Gastrocnemius medialis (tissue), 4 donors: ENCODE measurements at regions not wholly inside any gene's neighbourhood (a gene's known extent, or its start where the extent isn't known, plus 50 kb on each side); places are given as distances from the start of the nearest gene placed in this dataset.

Experiments
- ATAC-seq, 2 donors: fragments of 150-250 bp; one replicate each; pipeline ENCODE4 v1.9.1; 2016
- DNase-seq, 2 donors: peaks; one replicate each; pipeline ENCODE4 v3.0.0-alpha.2; 2019
- H3K27ac ChIP-seq, 4 donors: fragments of 200-600 bp; sonication (generic); 1 replicate in 1 of 4; 2 replicates in 3 of 4; pipeline ENCODE4 v1.5.1; 2016 to 2018; ENCODE audit warnings: mild to moderate bottlenecking in 2 of 4, moderate library complexity in 1 of 4
- H3K27me3 ChIP-seq, 3 donors: fragments of 200-600 bp; sonication (generic) in 2 of 3; 1 replicate in 1 of 3; 2 replicates in 2 of 3; pipeline versions ENCODE4 v1.5.1 to v1.6.0; 2016 to 2019; ENCODE audit warnings: mild to moderate bottlenecking in 1 of 3, moderate library complexity in 1 of 3
- H3K36me3 ChIP-seq, 2 donors: fragments of 200-600 bp; sonication (generic) in 1 of 2; one replicate each; pipeline ENCODE4 v1.5.1; 2017 to 2018
- H3K4me1 ChIP-seq, 2 donors: fragments of 200-600 bp; sonication (generic) in 1 of 2; one replicate each; pipeline ENCODE4 v1.5.1; 2016 to 2017; ENCODE audit warnings: mild to moderate bottlenecking in 2 of 2
- H3K4me3 ChIP-seq, 4 donors: fragments of 200-600 bp; sonication (generic) in 3 of 4; 1 replicate in 1 of 4; 2 replicates in 3 of 4; pipeline ENCODE4 v1.5.1; 2016 to 2019; ENCODE audit warnings: mild to moderate bottlenecking in 2 of 4
- H3K9me3 ChIP-seq, 3 donors: fragments of 200-600 bp; sonication (generic) in 2 of 3; 1 replicate in 1 of 3; 2 replicates in 2 of 3; pipeline ENCODE4 v1.5.1; 2016 to 2019
- CTCF ChIP-seq, 5 experiments: fragments of 450-650 bp in 3 of 5; fragments of 200-600 bp in 2 of 5; sonication (generic) in 2 of 5; IDR thresholded peaks in 4 of 5; conservative IDR thresholded peaks in 1 of 5; 1 replicate in 4 of 5; 2 replicates in 1 of 5; pipeline ENCODE4 v1.5.1; 2016 to 2019; ENCODE audit warnings: antibody characterized with exemption in 5 of 5, mild to moderate bottlenecking in 3 of 5, moderate library complexity in 3 of 5
- POLR2A ChIP-seq, 2 donors: fragments of 450-650 bp; IDR thresholded peaks; one replicate each; pipeline ENCODE4 v1.6.1; 2017; ENCODE audit warnings: antibody characterized with exemption in 2 of 2, mild to moderate bottlenecking in 2 of 2, moderate library complexity in 2 of 2
- in situ Hi-C, 4 donors: fragments of 200-750 bp; cut with MboI; loops; one replicate each; pipeline versions ENCODE4 v1.15.0 to v1.8.0; 2017; ENCODE audit warnings: low sequenced_read_pairs in 4 of 4
- intact Hi-C: fragments of 100-400 bp; cut with DNase I; formaldehyde crosslinking; loops from one replicate; pipeline ENCODE4 v1.15.1; 2023; ENCODE audit warnings: low total_unique reads

GRCh38 chr2:145230546-145230945 is 710.6 kb upstream of the ZEB2 start:
- no peak overlapping the region for H3K4me3 ChIP-seq
- no peaks in the 10 kb centered on the region for H3K27me3 ChIP-seq
- intact Hi-C loops: no loop called here
- no peak for ATAC-seq
- H3K36me3 ChIP-seq: no peaks in the 10 kb centered on the region
- no peak overlapping the region for H3K27ac ChIP-seq
- TF ChIP-seq POLR2A (IDR thresholded peaks at IDR 0.05) (no peak), CTCF (IDR thresholded peaks at IDR 0.05 in 4 of 5, conservative IDR thresholded peaks at IDR 0.05 in 1 of 5) (no peak)
- no peaks in the 10 kb centered on the region for H3K4me1 ChIP-seq
- no peak for DNase-seq
- in situ Hi-C loops: no loop called here
- H3K9me3 ChIP-seq: no peaks in the 10 kb centered on the region

GRCh38 chr2:145228506-145228905 is 708.6 kb upstream of the ZEB2 start:
- ATAC-seq: no peak
- in situ Hi-C loops: no loop called here

GRCh38 chr2:145226901-145227300 is 707.0 kb upstream of the ZEB2 start:
- Histone ChIP-seq H3K4me1 (no peaks in the 10 kb centered on the region), H3K9me3 (no peaks in the 10 kb centered on the region), H3K36me3 (no peaks in the 10 kb centered on the region), H3K4me3 (no peak overlapping the region), H3K27ac (no peak overlapping the region), H3K27me3 (no peaks in the 10 kb centered on the region)
- DNase-seq: no peak
- in situ Hi-C loops: no loop called here
- intact Hi-C loops: no loop called here
- TF ChIP-seq POLR2A (IDR thresholded peaks at IDR 0.05) (no peak), CTCF (IDR thresholded peaks at IDR 0.05 in 4 of 5, conservative IDR thresholded peaks at IDR 0.05 in 1 of 5) (no peak)
- ATAC-seq: no peak

More at GRCh38 chr2:145228506-145228905, 708.6 kb upstream of the ZEB2 start:
- no peaks in the 10 kb centered on the region for H3K36me3 ChIP-seq
- no peaks in the 10 kb centered on the region for H3K4me1 ChIP-seq
- DNase-seq: no peak
- H3K27ac ChIP-seq: no peak overlapping the region
- no peak for TF ChIP-seq CTCF (IDR thresholded peaks at IDR 0.05 in 4 of 5, conservative IDR thresholded peaks at IDR 0.05 in 1 of 5)
- TF ChIP-seq POLR2A (IDR thresholded peaks at IDR 0.05): no peak
- no peaks in the 10 kb centered on the region for H3K9me3 ChIP-seq
- intact Hi-C loops: no loop called here
- no peak overlapping the region for H3K4me3 ChIP-seq
- H3K27me3 ChIP-seq: no peaks in the 10 kb centered on the region

- no peak for ATAC-seq
- no peaks in the 10 kb centered on the region for H3K9me3 ChIP-seq
- in situ Hi-C loops (no loop called here), intact Hi-C loops (no loop called here)
- no peaks in the 10 kb centered on the region for H3K36me3 ChIP-seq
- H3K4me3 ChIP-seq: no peak overlapping the region
- H3K27ac ChIP-seq: no peak overlapping the region
- no peaks in the 10 kb centered on the region for H3K27me3 ChIP-seq
- H3K4me1 ChIP-seq: no peaks in the 10 kb centered on the region
- TF ChIP-seq POLR2A (IDR thresholded peaks at IDR 0.05): no peak
- TF ChIP-seq CTCF (IDR thresholded peaks at IDR 0.05 in 4 of 5, conservative IDR thresholded peaks at IDR 0.05 in 1 of 5): no peak
- no peak for DNase-seq
These were observed 701.6 kb upstream of the ZEB2 start for GRCh38 chr2:145221516-145221915.

GRCh38 chr2:145221032-145221431 is 701.1 kb upstream of the ZEB2 start:
- Histone ChIP-seq H3K4me1 (no peaks in the 10 kb centered on the region), H3K27me3 (no peaks in the 10 kb centered on the region), H3K36me3 (no peaks in the 10 kb centered on the region), H3K4me3 (no peak overlapping the region), H3K27ac (no peak overlapping the region), H3K9me3 (no peaks in the 10 kb centered on the region)
- in situ Hi-C loops: no loop called here
- TF ChIP-seq POLR2A (IDR thresholded peaks at IDR 0.05): no peak
- TF ChIP-seq CTCF (IDR thresholded peaks at IDR 0.05 in 4 of 5, conservative IDR thresholded peaks at IDR 0.05 in 1 of 5): no peak
- DNase-seq (no peak), ATAC-seq (no peak)
- intact Hi-C loops: no loop called here
